Epidermal melanocyte (primary cell): ENCODE measurements at regions not wholly inside any gene's neighbourhood (a gene's known extent, or its start where the extent isn't known, plus 50 kb on each side); places are given as distances from the start of the nearest gene placed in this dataset.

Experiments used
- DNase-seq: peaks from one replicate; pipeline ENCODE4 v3.0.0; 2011; ENCODE audit warnings: low spot score; ENCODE audit not compliant: insufficient read length

- DNase-seq: no peak
Observed at GRCh38 chr4:159725571-159725970, 622.7 kb downstream of the RAPGEF2 start.

- no peak for DNase-seq
Observed at GRCh38 chr4:159735281-159736207, 632.7 kb downstream of the RAPGEF2 start.

- DNase-seq: no peak
Observed at GRCh38 chr4:159736411-159736810, 633.5 kb downstream of the RAPGEF2 start.

DNA sequence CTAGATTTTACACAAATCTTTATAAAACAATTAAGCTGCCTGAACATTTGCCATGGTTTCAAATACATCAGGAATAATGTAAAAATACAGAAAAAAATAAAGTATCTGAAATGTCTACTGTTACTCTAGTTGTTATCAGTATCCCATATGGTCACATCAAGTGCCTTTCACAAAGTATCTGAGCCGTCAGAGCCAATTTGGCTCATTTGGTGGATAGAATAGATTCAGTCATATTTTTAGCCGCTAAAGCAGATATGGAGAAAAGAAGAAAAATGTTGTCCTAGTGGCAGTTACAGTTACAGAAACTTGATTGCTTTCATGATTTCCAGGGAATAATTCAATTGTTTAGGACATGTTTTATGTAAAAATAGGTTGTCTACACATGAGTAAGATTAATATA lies 641.1 kb downstream of the RAPGEF2 start:
- no peak for DNase-seq

- DNase-seq: no peak
Observed at GRCh38 chr4:159747983-159748382, 645.1 kb downstream of the RAPGEF2 start.

- DNase-seq: no peak
Observed at GRCh38 chr4:159748834-159749444, 646.1 kb downstream of the RAPGEF2 start.

GRCh38 chr4:159757499-159757898 lies 654.6 kb downstream of the RAPGEF2 start:
- DNase-seq: no peak

GRCh38 chr4:159758061-159758460 lies 655.2 kb downstream of the RAPGEF2 start:
- DNase-seq: no peak

DNA sequence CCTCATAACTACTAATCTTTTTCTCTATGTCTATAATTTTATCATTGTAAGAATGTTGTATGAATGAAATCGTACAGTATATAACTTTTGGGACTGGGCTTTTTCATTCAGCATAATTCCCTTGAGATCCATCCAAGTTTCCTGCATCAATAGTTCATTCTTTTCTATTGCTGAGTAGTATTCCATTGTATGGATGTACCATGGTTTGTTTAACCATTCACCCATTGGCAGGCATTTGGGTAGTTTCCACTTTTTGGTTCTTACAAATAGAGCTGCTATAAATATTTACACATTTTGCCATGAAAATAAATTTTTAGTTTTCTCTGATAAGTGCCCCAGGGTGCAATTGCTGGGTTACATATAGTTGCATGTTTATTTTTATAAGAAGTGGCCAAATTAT lies 659.8 kb downstream of the RAPGEF2 start:
- DNase-seq: no peak

- DNase-seq: peak; percentile 58
Observed at GRCh38 chr4:159764343-159764952, 661.6 kb downstream of the RAPGEF2 start.

GRCh38 chr4:159765382-159765781 lies 662.5 kb downstream of the RAPGEF2 start:
- no peak for DNase-seq

GRCh38 chr4:159766241-159766640 lies 663.4 kb downstream of the RAPGEF2 start:
- DNase-seq: no peak

DNA sequence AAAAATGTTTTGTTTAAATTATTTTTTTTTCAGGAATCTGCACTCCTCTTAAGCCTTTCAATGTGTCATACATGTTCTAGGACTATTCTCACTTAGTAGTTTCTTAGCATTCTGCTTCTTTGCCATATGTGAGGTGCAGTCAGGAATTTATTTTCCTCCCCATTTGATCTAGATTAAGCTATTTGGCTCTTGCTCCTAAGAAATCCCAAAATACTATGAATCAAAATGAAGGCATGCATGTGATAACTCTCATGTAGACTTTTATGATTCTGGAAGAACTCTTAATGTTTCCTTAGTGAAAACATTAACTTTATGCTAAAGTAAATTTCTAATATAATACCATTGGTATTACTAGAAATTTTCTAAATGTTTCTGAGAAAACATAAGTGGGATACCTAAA lies 664.5 kb downstream of the RAPGEF2 start:
- no peak for DNase-seq

- no peak for DNase-seq
Observed at GRCh38 chr4:159768016-159768415, 665.1 kb downstream of the RAPGEF2 start.

DNA sequence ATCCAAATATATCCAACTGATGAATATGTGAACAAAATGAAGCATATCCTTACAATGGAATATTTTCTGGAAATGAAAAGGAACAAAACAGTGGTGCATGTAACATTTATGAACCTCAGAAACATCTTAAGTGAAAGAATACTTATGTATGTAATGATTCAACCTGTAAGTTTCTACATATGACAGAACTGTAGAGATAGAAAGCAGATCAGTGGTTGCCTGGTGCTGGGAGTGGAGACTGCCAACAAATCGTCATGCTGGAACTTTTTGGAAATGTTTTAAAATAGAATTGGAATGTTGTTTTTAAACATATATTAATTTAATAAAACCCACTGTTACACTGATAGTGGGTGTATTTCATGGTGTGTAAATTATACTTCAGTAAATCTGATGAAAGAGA lies 667.5 kb downstream of the RAPGEF2 start:
- no peak for DNase-seq

DNA sequence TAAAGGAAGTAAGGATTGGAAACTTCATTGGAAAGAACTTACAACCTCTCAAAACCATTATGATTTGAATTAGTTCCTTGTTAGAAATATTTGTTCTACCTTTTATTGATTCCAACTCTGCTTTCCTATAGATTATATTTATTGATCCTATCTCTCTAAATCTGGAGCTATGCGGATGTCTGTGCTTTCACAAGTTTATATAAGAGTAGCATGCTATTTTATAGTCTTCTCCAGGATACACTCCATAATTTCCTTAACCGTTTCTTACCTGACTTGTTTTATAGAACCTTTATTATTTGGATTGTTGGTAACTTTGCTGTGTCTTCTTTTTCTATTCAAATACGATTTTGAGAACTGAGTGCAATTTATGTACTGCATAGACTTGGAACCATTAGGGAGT lies 668.1 kb downstream of the RAPGEF2 start:
- no peak for DNase-seq

GRCh38 chr4:159776961-159777360 lies 674.1 kb downstream of the RAPGEF2 start:
- DNase-seq: no peak

- DNase-seq: no peak
Observed at GRCh38 chr4:159777689-159778088, 674.8 kb downstream of the RAPGEF2 start.

DNA sequence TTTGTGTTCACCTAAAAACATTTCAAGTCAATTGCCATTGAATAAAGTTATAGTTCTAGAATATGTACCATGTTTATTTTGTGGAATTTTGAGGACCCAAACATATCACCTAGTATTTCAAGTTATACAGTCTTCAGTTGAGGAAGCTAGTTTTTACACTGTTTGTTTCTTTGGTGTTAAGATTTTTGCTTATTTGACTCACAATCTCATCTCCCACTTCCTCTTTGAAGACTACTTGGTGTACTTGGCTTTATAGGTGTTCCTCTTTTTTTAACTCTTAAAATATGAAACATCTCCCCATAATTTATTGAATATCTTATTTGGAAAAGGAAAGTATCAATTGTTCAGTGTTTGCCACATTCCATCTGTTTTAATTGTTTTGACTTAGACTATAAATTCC lies 675.4 kb downstream of the RAPGEF2 start:
- no peak for DNase-seq

DNA sequence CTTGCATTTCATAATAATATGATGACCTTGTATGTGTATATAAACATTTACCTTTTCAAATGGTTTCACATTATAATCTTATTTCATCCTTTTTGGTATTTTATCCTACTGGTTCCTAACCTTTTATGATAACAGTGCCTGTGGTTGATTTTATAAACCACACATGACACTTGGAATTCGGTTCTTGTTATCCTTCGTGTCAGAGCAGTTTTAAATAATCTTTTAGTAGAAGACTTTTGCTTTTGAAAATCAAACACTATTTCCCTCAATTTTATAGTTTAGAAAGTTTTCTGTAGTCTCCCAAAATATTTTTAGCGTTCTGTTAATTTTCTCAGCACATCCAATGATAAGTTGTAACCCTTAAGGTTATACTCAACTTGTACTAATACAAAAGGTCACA lies 676.8 kb downstream of the RAPGEF2 start:
- no peak for DNase-seq

GRCh38 chr4:159780196-159780922 lies 677.5 kb downstream of the RAPGEF2 start:
- no peak for DNase-seq

DNA sequence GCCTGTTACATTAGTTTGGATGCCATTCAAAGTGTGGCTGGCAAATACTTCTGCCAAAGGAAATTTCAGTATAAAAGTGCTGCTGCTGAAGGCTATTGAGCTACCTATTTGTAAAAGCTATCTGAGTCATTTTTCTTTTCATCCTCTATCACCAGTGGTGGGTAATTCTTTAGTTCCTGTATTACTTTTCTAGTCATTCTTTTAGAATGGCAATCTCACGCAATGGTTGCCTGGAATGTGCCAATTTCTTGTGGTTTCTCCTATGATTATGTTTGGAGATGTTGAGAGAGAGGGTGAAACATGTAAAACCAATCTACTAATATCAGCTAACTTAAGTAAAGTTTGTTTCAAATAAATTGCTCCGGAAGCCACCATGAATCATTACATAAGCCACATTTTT lies 685.0 kb downstream of the RAPGEF2 start:
- no peak for DNase-seq
